ENCODE measurements at regions not wholly inside any gene's neighbourhood (a gene's known extent, or its start where the extent isn't known, plus 50 kb on each side); places are given as distances from the start of the nearest gene placed in this dataset.

DNA sequence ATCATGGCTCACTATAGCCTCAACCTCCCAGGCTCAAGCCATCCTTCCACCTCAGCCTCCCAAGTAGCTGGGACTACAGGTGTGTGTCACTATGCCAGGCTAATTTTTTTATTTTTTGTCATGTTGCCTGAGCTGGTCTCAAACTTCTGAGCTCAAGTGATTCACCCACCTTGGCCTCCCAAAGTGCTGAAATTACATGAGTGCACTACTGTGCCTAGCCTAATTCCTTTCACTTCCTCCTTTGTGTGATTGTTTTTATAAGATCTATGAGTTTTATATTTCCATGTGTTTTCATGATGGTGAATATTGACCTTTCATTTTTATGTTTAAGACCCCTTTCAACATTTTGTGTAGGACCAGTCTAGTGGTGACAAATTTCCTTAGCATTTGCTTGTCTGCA, 55.2 kb upstream of the IL12B start:
- DNase-seq = no peak

DNA sequence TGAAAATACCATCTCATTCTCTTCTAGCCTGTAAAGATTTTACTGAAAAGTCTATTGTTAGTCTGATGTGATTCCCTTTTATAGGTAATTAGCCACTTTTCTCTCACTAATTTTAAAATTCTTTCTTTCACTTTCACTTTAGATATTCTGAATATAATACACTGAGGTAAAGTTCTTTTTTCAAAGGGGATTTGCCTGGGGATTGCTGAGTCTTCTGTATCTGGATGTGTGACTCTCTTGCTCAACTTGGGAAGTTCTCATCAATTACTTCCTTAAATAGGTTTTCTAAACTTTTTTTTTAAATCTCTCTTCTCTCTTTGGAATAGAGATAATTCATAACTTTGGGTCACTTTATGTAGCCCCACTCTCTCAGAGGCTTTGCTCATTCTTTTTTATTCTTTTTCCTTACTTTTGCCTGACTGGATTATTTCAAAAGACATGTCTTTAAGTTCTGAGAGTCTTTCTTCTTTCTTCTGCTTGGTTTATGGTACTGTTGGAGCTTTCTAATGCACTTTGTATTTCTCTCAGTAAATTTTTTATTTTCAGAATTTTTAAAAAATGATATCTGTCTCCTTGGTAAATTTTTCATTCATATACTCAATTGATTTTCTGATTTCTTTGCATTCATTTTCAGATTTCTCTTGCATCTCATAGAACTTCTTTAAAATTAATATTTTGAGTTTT, 55.9 kb upstream of the IL12B start:
- no peak for DNase-seq

DNA sequence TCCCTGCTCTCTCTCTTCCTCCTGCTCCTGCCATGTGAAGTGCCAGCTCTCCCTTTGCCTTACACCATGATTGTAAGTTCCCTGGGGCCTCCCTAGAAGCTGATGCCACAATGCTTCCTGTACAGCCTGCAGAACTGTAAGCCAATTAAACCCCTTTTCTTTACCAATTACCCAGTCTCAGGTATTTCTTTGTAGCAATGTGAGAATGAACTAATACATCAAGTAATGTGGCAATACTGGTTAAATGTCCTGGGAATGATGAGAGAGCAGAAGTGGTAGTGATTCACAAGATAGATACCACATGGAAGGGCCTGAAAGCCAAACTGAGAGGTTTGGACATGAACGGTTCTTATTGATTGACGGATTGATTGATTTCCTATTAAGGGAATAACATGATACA, 62.6 kb upstream of the IL12B start:
- no peak for DNase-seq

DNA sequence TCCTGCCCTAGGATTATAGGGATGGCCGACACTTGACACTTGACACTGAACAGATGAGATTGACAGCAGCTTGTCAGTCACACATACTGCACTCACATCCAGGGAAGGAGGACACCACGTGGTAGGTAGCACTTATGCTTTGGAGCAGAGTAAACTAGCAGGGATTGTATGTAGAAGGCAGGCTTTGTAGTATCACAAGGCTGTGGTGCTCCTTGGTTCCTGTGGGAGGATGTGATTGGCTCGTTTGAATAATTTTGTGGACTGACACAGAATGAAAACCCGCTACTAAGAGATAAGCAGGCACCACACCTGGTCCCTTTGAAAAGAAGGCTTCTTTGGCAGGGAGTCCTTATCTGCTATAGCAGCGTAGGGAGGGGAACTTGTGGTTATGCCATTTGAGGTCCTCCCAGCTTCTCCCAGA, 63.6 kb upstream of the IL12B start:
- no peak for DNase-seq

DNA sequence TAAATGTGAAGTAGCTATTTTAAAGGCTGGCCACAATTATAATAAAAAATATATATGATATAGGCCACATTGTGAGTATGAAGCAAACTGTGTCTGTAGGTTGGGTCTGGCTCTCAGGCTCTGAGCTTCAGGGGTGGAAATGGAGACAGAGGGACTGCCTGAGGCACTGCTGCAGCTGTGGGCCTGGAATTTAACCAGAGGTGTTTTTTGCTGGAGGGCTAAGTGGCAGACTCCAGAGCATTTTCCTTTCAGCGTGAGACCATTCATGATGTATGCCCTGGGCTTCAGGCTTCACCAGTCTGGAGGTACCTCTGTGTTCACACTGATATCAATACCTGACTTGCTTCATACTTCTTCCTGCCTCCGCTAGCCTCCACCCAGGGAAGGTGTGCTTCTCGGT, 64.9 kb upstream of the IL12B start:
- no peak for DNase-seq

DNA sequence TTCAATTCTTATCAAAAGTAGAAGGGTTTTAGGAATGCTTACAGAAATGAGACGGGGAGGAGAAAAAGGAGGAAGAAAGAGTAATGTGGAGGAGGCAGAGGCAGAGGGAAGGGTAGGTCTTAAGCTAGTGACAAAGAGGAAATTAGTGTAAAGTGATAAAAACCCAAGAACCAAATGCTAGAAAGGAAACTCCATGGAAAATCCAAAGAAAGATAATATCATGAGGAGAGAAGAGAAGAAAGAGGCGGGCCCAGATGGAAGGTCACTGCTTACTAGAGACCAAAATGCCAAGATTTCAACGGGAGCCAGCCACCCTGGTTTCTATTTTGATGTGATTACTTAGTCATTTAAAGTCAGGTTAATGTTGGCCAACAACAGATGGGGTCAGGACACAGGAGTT, 68.6 kb upstream of the IL12B start:
- DNase-seq = no peak

DNA sequence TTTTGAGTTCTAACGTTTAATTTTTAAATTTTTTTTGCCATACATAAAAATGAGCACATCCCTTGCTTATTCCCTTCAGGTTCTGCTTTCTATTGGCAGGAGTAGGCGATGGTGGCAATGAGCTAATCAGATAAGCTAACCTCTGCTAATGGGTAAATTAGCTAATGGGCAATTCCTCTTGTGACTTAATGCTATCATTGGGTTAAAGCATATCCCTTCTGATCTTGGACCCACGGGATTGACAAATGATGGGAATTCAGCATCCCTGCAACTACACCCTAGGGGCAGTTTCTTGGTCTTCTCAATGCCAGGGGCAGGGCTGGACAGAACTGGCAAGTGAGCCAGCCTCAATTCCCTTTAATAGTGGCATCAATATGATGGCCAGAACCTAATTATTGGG, 70.2 kb upstream of the IL12B start:
- DNase-seq = no peak

DNA sequence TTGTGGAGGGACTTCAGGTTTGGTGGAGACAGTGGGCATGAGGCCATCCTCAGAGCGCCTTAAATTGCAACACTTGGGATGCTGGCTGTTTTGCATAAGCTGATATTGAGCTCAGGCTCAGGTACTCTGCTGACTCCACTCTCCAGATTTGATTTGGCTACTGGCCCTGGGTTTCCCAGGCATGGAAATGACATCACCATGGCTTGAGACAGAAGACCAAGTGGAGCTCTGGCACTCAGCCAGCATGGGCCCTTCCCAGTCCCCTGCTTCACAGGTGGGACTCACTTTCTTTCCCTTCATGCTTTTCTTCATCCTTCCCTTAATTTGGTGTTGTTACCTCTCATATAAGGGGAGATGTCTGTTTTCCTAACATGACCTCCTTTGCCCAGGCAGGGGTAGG, 72.0 kb upstream of the IL12B start:
- no peak for DNase-seq

DNA sequence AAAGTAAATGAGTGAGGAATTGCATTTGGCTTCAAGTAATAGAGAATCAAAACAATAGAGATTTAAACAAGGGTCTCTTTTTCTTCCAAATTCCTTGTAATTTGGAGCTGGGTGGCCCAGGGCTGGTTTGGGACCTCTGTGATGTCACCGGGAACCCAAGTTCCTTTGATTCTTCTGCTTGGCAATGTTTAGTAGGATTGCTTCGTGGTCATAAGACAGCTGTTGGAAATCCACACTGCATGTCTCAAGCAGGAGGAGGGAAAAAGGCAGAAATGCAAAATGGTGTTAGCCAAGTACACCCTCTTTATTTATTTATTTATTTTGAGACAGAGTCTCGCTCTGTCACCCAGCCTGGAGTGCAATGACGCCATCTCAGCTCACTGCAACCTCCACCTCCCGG, 72.6 kb upstream of the IL12B start:
- DNase-seq = no peak

DNA sequence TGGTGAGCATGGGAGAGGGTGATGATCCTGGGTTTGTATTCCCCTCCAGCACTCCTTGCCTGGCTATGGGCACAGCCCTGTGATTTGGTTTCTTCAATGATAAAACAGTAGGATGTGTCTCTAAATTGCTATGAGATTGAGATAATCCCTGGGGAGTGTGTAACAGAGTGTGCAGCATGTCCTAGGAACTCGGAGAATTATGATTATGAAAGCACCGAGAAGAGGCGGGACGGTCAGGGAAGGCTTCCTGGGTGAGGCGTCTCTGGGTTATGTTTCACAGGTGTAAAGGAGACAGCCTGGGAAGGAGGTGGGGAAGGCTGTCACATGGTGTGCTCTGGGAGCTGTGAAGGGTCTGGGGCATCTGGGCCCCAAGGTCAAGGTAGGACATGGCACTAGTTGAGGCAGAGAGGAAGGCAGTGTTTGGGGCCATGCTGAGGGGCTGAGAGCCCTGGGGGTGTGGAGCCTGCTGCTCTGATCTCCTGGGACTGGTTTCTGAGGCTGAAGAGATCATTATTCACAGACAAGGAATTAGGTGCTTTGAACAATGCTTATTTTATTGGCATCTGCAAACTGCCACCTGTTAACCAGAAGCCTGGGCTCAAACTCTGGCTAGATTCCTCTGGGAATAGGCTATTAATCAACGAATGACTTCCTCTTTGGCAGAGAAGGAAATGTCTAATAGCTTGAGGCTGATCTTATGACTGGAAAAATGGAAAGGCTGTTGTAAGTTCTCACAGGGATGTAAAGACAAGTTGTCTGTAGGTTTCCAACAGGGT, 73.8 kb upstream of the IL12B start:
- DNase-seq = no peak

DNA sequence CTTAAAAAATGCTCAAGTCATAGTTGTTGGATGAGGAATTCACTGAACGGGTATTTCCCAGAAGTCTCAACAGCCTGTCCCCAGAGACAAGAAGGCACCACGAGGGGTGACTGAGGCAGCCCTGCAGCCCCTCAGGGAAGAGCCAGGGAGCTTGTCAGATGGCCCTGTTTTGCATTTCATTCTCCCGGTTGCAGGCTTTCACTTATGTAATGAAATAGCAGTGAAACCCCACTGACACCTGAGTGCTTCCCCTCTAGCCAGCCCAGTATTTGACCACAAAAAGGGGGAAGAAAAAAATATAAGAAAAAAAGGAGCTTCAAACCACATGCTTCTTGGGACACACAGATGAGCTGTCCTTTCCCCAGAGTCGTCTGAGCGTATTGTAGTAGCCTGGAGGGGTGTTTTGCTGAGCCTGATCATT, 75.3 kb upstream of the IL12B start:
- no peak for DNase-seq

DNA sequence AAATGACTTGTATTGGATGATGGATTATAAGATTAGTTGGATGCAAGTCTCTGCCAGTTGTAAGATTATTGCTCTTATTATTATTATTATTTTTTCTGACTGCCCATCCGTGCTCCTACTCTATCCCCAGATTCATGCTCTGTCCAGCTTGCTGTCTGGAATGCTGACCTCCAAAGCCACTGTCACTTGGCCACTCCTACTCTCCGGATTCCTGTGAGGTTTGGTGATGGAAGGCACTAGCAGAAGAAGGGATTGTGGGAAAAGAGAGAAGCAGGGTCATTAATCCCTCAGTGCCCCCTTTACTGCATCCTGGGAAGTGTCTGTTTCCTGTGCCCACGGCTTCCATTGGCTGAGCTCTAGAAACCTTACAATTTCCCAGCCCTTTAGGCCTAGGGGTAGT, 76.3 kb upstream of the IL12B start:
- DNase-seq = no peak

DNA sequence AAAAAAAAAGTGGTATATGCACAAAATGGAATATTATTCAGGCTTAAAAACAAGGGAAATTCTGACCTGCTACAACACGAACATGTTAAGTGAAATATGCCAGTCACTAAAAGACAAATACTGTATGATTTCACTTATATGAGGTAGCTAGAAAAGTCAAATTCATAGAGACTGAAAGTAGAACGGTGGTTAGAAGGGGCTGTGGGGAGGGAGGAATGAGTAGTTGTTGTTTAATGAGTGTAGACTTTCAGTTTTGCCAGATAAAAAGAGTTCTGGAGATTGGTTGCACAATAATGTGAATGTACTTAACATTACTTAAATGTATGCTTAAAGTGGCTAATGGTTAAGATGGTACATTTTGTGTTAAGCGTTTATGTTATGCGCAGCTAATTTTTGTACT, 79.5 kb upstream of the IL12B start:
- no peak for DNase-seq

DNA sequence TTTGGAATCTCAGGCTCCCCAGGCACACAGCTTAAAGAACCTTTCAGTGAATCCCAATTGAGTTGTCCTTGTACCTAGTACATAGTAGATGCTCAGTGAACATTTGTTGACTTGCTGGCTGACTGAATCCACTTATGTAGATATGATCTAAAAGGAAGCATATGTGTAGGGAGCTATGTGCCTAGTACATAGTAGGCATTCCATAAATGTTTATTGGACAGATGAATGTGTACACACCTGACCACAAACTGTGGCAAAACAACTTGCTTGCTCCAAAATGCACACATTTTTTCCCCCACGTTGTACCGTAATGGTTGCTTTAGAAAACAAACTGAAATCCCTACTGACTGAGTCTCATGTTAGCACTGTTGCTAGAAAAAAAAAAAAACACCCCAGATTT, 80.2 kb upstream of the IL12B start:
- DNase-seq = no peak

DNA sequence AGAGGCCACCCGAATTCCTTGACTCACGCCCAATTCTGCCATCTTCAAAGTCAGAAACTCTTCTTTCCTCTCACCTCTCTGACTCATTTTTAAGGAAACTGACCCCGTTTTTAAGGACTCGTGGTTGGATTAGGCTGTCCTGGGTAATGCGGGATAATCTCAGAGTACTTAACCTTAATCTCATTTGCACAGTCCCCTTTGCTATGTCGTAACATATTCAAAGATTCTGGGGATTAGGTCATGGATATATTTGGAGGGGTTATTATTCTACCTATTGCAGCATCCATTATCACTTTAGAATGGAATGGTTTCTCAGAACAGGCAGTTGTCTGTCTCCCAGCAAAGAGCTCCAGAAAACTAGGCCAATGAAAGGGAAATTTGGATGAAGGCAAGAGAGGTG, 80.8 kb upstream of the IL12B start:
- no peak for DNase-seq

DNA sequence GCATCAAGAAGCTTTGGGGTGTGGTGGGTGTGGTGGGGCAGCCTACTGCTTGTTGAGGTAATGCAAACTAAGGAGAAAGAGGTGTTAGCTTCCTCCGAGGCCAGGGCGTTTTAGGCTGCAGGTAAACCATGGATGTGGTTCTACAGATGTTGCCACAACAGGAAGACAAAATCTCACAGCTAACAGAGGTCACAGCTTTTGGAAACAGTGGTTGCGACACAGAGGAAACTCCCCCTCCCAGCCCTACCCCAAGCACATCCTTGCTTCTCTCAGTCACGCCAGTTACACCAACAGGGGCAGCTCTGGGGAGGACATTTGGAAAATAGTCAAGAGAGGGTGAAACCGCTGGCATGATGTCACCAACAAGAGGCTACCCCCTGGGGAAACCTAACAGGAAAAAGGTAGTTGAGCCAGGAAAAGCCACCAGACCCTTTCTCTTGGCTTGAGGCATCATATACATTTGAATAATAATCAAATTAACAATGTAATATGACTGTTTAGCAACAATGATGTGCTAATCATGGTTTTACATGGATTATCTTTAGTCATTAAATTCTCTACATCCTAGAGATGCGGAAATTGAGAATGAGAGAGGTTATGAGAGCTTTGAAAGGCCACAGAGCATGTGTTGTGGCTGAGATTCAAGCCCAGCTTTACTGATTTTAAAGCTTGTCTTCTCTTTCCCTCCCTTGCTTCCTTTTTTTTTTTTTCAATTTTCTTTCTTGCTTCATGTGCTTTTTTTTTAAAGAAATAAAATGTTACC, 82.2 kb upstream of the IL12B start:
- no peak for DNase-seq

DNA sequence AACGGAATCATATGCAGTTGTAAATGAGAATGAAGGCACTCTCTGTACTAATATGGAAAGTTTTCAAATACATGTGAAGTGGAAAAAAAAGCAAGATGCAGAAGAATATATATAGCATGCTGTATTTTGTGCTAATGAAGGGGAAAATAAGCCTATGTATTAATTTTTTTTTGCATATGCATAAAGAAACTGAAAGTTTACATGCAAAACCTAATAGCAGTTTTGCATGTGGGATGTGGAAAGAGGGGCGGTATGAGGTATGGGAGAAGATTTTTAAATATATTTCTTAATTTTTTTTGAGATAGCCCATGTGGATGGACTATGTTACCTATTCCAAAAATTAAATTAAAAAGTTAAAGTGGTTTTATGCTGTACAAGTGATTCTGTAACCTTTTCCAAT, 83.7 kb upstream of the IL12B start:
- DNase-seq = no peak

DNA sequence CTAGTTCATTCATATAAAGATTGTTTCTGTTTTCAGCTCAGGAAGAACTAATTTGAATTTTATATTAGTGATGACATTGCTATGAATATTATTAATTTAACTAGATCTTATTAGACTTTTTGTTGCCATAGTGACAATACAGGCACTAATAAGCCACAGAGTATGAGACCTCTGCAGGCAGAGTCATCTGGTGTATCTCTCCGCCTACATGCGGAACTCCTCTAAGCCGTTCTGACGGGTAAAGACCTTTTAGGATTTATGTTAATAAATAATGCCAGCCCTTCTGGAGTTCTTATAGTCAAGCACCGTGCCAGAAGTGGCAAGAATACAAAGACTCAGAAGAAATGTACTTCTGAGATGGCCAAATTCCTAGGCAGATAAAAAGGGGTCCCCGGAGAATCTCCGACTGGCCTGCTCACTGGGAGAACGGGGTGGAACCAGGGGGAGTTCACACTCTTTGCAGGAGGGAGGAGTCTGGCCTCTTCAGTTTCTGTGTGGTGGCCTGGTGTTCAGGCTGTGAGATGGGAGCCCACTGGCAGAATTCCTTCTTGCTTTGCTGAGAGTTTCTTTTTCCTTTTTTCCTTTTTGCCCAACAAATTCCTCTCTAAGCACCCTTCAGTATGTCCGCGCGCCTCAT, 85.1 kb upstream of the IL12B start:
- DNase-seq = no peak

DNA sequence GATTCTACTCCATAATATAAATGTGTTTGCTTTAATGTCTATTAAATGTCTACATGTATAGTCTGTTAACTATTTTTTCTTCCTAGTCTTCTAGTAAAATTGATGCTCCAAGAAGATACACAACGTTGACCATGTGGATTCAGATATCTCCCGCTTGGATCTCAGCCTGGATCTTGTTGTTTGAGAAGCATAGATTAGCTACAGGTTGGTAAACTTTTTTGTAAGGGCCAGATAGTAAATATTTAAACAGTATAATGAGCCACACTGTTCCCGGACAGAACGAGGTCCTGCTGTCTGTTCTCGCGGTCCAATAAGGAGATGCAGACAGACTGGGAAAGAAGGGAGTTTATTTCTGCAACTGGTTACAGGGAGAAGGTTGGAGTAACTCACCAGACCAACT, 86.2 kb upstream of the IL12B start:
- no peak for DNase-seq

DNA sequence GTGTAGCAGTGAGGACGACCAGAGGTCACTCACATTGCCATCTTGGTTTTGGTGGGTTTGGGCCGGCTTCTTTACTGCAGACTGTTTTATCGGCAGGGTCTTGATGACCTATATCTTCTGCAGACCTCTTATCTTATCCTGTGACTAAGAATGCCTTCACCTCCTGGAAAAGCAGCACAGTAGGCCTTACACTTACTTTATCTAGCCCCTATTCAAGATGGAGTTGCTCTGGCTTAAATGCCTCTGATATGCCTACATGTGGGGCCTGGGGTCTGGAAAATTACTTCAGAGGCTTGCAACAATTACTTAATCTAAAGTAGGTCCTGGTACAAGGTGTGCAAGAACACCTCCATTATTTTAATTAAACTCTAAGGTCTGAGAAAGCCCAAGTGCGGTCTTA, 86.9 kb upstream of the IL12B start:
- DNase-seq = no peak

DNA sequence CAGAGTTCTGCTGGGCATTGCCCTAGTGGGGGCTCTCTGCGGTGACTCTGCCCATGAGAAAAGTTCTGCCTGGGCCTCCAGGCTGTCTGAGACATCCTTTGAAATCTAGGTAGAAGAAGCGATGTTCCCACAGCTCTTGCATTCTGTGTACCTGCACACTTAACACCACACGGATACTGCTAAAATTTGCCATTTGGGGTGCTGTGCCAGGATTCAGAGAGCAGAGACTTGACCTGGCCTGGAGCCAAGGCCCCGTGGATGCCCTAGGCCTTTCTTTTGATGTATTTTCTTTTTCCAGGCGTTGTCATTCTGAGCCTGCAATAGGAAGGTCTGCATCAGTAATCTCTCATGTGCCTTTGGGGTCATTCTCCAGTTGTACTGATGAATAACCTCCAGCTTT, 89.3 kb upstream of the IL12B start:
- DNase-seq = no peak

DNA sequence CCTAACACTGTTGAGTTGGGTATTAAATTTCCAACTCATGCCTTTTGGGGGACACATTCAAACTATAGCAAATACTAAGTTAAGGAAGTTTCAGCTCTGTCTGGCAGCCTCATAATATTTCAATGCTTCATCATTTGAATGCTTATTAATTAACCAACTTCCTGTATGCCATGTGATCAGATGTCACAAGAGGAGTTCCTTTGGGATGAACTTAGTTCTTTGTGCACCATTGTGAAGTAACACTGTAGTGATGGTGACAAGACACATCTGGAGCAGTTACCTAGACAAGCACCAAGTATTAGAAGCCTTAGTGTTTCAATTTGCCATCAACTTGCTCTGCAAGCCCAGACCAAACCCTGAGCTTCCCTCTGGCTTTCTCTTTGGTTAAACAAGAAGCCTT, 90.7 kb upstream of the IL12B start:
- no peak for DNase-seq

DNA sequence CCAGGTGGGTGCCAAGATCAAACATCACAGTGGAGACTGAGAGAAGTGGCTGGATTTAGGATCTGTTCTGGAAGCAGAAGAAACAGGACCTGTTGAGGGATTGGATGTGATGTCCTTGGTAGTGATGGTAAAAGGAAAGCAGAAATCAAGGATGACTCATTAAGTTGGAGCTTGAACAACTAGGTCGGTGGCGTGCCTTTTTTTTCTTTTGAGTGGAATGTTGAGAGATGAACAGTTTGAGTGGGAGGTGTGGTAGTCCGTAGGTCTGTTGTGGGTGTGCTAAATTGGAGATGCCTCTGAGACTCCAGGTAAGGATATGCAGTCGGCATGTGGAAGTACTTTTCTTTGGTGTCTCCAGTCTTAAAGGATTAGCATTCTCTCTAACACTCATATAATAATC, 92.1 kb upstream of the IL12B start:
- DNase-seq = no peak
